ENCODE measurements at regions not wholly inside any gene's neighbourhood (a gene's known extent, or its start where the extent isn't known, plus 50 kb on each side); places are given as distances from the start of the nearest gene placed in this dataset. TPM values are rescaled to one million over a fixed set of nuclear protein-coding genes. Genes with fewer than 3 reads are reported as not detected.
A peak's percentile ranks its signal among the peaks of the same experiment; 100 is the strongest.
"Not testable (repeated sequence)": the region's sequence is repeated elsewhere in the genome, so short reads cannot be mapped to it uniquely, and the experiment has no call there.

DNA sequence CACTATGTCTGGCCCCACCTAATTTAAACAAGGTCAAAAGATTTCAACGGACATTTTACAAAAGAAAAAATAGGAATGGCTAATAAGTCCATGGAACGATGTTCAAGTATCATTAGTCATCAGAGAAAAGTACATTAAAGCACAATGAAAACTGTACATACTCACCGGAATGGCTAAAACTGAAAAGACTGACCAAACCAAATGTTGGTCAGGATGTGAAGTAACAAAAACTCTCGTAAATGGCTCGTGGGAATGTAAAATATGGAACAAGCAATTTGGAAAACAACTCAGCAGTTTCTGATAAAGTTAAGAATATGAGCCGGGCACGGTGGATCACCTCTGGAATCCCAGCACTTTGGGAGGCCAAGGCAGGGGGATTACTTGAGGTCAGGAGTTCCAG, 65.7 kb upstream of the PARD3 start:
- no peaks in the 10 kb centered on the region for H3K9me3 ChIP-seq (ENCODE audit: control insufficient read depth, insufficient read depth, low read length)
- DNase-seq (ENCODE audit: low read depth in 4 of 6, low spot score in 6 of 6), result no peak
- H3K36me3 ChIP-seq (ENCODE audit: control insufficient read depth, insufficient read depth, low read length), result no peaks in the 10 kb centered on the region
- H3K27ac ChIP-seq (ENCODE audit: low read depth, low read length), result no peak overlapping the region
- no peak overlapping the region for H3K4me3 ChIP-seq (ENCODE audit: low read depth, low read length)
- no peaks in the 10 kb centered on the region for H3K4me1 ChIP-seq (ENCODE audit: control insufficient read depth, insufficient read depth, low read length)
- WGBS (ENCODE audit: insufficient coverage), result 85% methylated on average over 2 of the region's 7 CpGs
- H3K27me3 ChIP-seq (ENCODE audit: control insufficient read depth, insufficient read depth, low read length), result no peaks in the 10 kb centered on the region

DNA sequence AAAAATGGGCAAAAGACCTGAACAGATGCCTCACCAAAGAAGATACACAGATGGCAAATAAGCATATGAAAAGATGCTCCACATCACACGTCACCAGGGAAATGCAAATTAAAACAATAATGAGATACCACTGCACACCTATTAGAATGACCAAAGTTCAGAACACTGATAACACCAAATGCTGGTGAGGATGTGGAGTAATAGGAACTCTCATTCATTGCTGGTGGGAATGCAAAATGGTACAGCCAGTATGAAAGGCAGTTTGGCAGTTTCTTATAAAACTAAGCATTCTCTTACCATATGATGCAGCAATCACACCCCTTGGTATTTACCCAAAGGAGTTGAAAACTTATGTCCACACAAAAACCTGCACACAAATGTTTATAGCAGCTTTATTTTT, 63.6 kb upstream of the PARD3 start:
- DNase-seq (ENCODE audit: low read depth in 4 of 6, low spot score in 6 of 6), result peak in 1 of 6 donors; percentile 43
- not testable (repeated sequence) for H3K36me3 ChIP-seq (ENCODE audit: control insufficient read depth, insufficient read depth, low read length); H3K4me1 ChIP-seq (ENCODE audit: control insufficient read depth, insufficient read depth, low read length); H3K27ac ChIP-seq (ENCODE audit: low read depth, low read length); H3K9me3 ChIP-seq (ENCODE audit: control insufficient read depth, insufficient read depth, low read length); H3K4me3 ChIP-seq (ENCODE audit: low read depth, low read length); H3K27me3 ChIP-seq (ENCODE audit: control insufficient read depth, insufficient read depth, low read length)
- no CpG with 5 or more reads among the region's 1 CpG for WGBS (ENCODE audit: insufficient coverage)

- no peaks in the 10 kb centered on the region for H3K4me1 ChIP-seq (ENCODE audit: control insufficient read depth, insufficient read depth, low read length)
- H3K27ac ChIP-seq (ENCODE audit: low read depth, low read length), result no peak overlapping the region
- no peaks in the 10 kb centered on the region for H3K36me3 ChIP-seq (ENCODE audit: control insufficient read depth, insufficient read depth, low read length)
- H3K4me3 ChIP-seq (ENCODE audit: low read depth, low read length), result no peak overlapping the region
- WGBS (ENCODE audit: insufficient coverage), result 99% methylated on average over 9 of the region's 11 CpGs
- no peak for DNase-seq (ENCODE audit: low read depth in 4 of 6, low spot score in 6 of 6)
- no peaks in the 10 kb centered on the region for H3K27me3 ChIP-seq (ENCODE audit: control insufficient read depth, insufficient read depth, low read length)
- no peaks in the 10 kb centered on the region for H3K9me3 ChIP-seq (ENCODE audit: control insufficient read depth, insufficient read depth, low read length)
These were observed 60.0 kb upstream of the PARD3 start for GRCh38 chr10:34875061-34875460.

- Histone ChIP-seq H3K4me1 (ENCODE audit: control insufficient read depth, insufficient read depth, low read length) (no peaks in the 10 kb centered on the region), H3K27ac (ENCODE audit: low read depth, low read length) (no peak overlapping the region), H3K36me3 (ENCODE audit: control insufficient read depth, insufficient read depth, low read length) (no peaks in the 10 kb centered on the region), H3K27me3 (ENCODE audit: control insufficient read depth, insufficient read depth, low read length) (no peaks in the 10 kb centered on the region), H3K4me3 (ENCODE audit: low read depth, low read length) (no peak overlapping the region), H3K9me3 (ENCODE audit: control insufficient read depth, insufficient read depth, low read length) (no peaks in the 10 kb centered on the region)
- DNase-seq (ENCODE audit: low read depth in 4 of 6, low spot score in 6 of 6), result no peak
- WGBS (ENCODE audit: insufficient coverage), result 100% methylated on average over 2 of the region's 3 CpGs
These were observed 57.7 kb upstream of the PARD3 start for GRCh38 chr10:34872820-34873219.

GRCh38 chr10:34869135-34869836, 54.2 kb upstream of the PARD3 start:
- Histone ChIP-seq H3K9me3 (ENCODE audit: control insufficient read depth, insufficient read depth, low read length) (no peaks in the 10 kb centered on the region), H3K36me3 (ENCODE audit: control insufficient read depth, insufficient read depth, low read length) (no peaks in the 10 kb centered on the region), H3K27ac (ENCODE audit: low read depth, low read length) (no peak overlapping the region), H3K27me3 (ENCODE audit: control insufficient read depth, insufficient read depth, low read length) (no peaks in the 10 kb centered on the region), H3K4me3 (ENCODE audit: low read depth, low read length) (no peak overlapping the region), H3K4me1 (ENCODE audit: control insufficient read depth, insufficient read depth, low read length) (peaks cover 4% of the 10 kb centered on the region)
- DNase-seq (ENCODE audit: low read depth in 4 of 6, low spot score in 6 of 6), result no peak
- 81% methylated on average over 6 of the region's 11 CpGs for WGBS (ENCODE audit: insufficient coverage)

GRCh38 chr10:34868589-34868988, 53.5 kb upstream of the PARD3 start:
- peaks cover 8% of the 10 kb centered on the region for H3K4me1 ChIP-seq (ENCODE audit: control insufficient read depth, insufficient read depth, low read length)
- H3K27me3 ChIP-seq (ENCODE audit: control insufficient read depth, insufficient read depth, low read length), result no peaks in the 10 kb centered on the region
- no peak for DNase-seq (ENCODE audit: low read depth in 4 of 6, low spot score in 6 of 6)
- H3K4me3 ChIP-seq (ENCODE audit: low read depth, low read length), result no peak overlapping the region
- 94% methylated on average over 4 of the region's 6 CpGs for WGBS (ENCODE audit: insufficient coverage)
- no peaks in the 10 kb centered on the region for H3K9me3 ChIP-seq (ENCODE audit: control insufficient read depth, insufficient read depth, low read length)
- no peaks in the 10 kb centered on the region for H3K36me3 ChIP-seq (ENCODE audit: control insufficient read depth, insufficient read depth, low read length)
- H3K27ac ChIP-seq (ENCODE audit: low read depth, low read length), result no peak overlapping the region

DNA sequence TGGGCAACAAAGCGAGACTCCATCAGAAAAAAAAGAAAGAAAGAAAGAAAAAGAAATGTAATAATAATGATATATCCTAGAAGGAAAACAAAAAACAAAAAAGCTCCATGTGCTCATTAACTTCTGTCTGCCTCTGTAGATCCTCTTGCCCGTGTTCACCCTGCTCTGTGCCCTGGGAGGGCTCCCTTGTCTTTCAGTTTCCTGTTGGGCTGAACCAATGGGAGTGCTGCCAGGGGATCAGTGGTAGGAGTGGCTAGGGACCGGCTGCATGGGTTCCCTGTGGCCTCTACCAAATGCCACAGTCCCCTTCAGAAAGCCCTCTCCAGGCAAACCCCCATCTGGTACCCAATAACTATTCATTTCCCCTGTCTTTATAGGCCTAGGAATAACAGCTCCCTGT, 51.8 kb upstream of the PARD3 start:
- Histone ChIP-seq H3K27ac (ENCODE audit: low read depth, low read length) (no peak overlapping the region), H3K4me1 (ENCODE audit: control insufficient read depth, insufficient read depth, low read length) (peaks cover 12% of the 10 kb centered on the region), H3K36me3 (ENCODE audit: control insufficient read depth, insufficient read depth, low read length) (no peaks in the 10 kb centered on the region), H3K4me3 (ENCODE audit: low read depth, low read length) (no peak overlapping the region), H3K27me3 (ENCODE audit: control insufficient read depth, insufficient read depth, low read length) (no peaks in the 10 kb centered on the region), H3K9me3 (ENCODE audit: control insufficient read depth, insufficient read depth, low read length) (no peaks in the 10 kb centered on the region)
- no peak for DNase-seq (ENCODE audit: low read depth in 4 of 6, low spot score in 6 of 6)
- 8% methylated on average over 2 of the region's 3 CpGs for WGBS (ENCODE audit: insufficient coverage)

Small RNA genes lying in the stretch of these regions (small RNA-seq; reads per million reads assigned to genes)
- gene RNU6-193P (ENCODE audit: low replicate concordance), result not detected
- gene RNU6-847P (ENCODE audit: low replicate concordance), result not detected
- gene SS18L2P1 (ENCODE audit: low replicate concordance), result not detected
